ENCODE measurements at regions not wholly inside any gene's neighbourhood (a gene's known extent, or its start where the extent isn't known, plus 50 kb on each side); places are given as distances from the start of the nearest gene placed in this dataset.

- Histone ChIP-seq H3K9me3 (replicated peaks in 1 of 11) (peaks cover 0 to 28% (median 0%) of the 10 kb centered on the region in 11 experiments; a peak in 7 of 22 replicates), H3K4me1 (peaks cover 12 to 61% (median 45%) of the 10 kb centered on the region in 10 experiments), H3K27ac (peak overlapping the region in 1 of 11 experiments; percentile 91; a peak in 2 of 22 replicates), H4K20me1 (no peaks in the 10 kb centered on the region), H3K36me3 (no peaks in the 10 kb centered on the region), H3K9ac (no peak overlapping the region), H3K27me3 (peaks cover 0 to 47% (median 0%) of the 10 kb centered on the region in 11 experiments; a peak in 6 of 22 replicates), H3K4me2 (peak overlapping the region in 7 of 11 experiments; percentile 39 to 83 (median 55); a peak in 13 of 22 replicates), H3K4me3 (no peak overlapping the region)
- TF ChIP-seq Cebpa-rat (IDR thresholded peaks at IDR 0.05) = no peak
These were observed 350.0 kb downstream of the RND3 start for GRCh38 chr2:150137338-150138069.

GRCh38 chr2:150136893-150137292, 350.6 kb downstream of the RND3 start:
- Histone ChIP-seq H3K9me3 (replicated peaks in 1 of 11) (peaks cover 0 to 28% (median 0%) of the 10 kb centered on the region in 11 experiments; a peak in 7 of 22 replicates), H3K9ac (no peak overlapping the region), H3K36me3 (no peaks in the 10 kb centered on the region), H3K4me3 (no peak overlapping the region), H3K27ac (no peak overlapping the region; a peak in 1 of 22 replicates), H4K20me1 (no peaks in the 10 kb centered on the region), H3K27me3 (peaks cover 0 to 46% (median 0%) of the 10 kb centered on the region in 11 experiments; a peak in 6 of 22 replicates), H3K4me2 (peak overlapping the region in 1 of 11 experiments; percentile 83; a peak in 1 of 22 replicates), H3K4me1 (peaks cover 10 to 57% (median 40%) of the 10 kb centered on the region in 10 experiments)
- TF ChIP-seq Cebpa-rat (IDR thresholded peaks at IDR 0.05) = no peak

- peaks cover 0 to 46% (median 0%) of the 10 kb centered on the region in 11 experiments; a peak in 6 of 22 replicates for H3K27me3 ChIP-seq
- H3K9me3 ChIP-seq (replicated peaks in 1 of 11) = peaks cover 0 to 28% (median 0%) of the 10 kb centered on the region in 11 experiments; a peak in 7 of 22 replicates
- H4K20me1 ChIP-seq = no peaks in the 10 kb centered on the region
- no peak overlapping the region for H3K27ac ChIP-seq
- peaks cover 5 to 52% (median 35%) of the 10 kb centered on the region in 10 experiments for H3K4me1 ChIP-seq
- H3K9ac ChIP-seq = no peak overlapping the region
- no peak for TF ChIP-seq Cebpa-rat (IDR thresholded peaks at IDR 0.05)
- H3K4me2 ChIP-seq = 0 out of 22 replicates have a peak overlapping the region, but pooled peaks of 1 of the 11 experiments have one; percentile 5
- H3K36me3 ChIP-seq = no peaks in the 10 kb centered on the region
- H3K4me3 ChIP-seq = no peak overlapping the region
These were observed 351.1 kb downstream of the RND3 start for GRCh38 chr2:150136401-150136800.

- peaks cover 0 to 42% (median 25%) of the 10 kb centered on the region in 10 experiments; a peak in 15 of 20 replicates for H3K4me1 ChIP-seq
- no peak overlapping the region for H3K9ac ChIP-seq
- H3K4me3 ChIP-seq = no peak overlapping the region
- no peak for TF ChIP-seq Cebpa-rat (IDR thresholded peaks at IDR 0.05)
- H3K27me3 ChIP-seq = peaks cover 0 to 36% (median 0%) of the 10 kb centered on the region in 11 experiments; a peak in 6 of 22 replicates
- H4K20me1 ChIP-seq = no peaks in the 10 kb centered on the region
- H3K9me3 ChIP-seq (replicated peaks in 1 of 11) = peaks cover 0 to 28% (median 0%) of the 10 kb centered on the region in 11 experiments; a peak in 7 of 22 replicates
- H3K36me3 ChIP-seq = no peaks in the 10 kb centered on the region
- H3K4me2 ChIP-seq = 0 out of 22 replicates have a peak overlapping the region, but pooled peaks of 1 of the 11 experiments have one; percentile 5
- H3K27ac ChIP-seq = no peak overlapping the region
These were observed 352.1 kb downstream of the RND3 start for GRCh38 chr2:150135223-150135883.

- no peak overlapping the region for H3K9ac ChIP-seq
- no peaks in the 10 kb centered on the region for H3K36me3 ChIP-seq
- H3K4me2 ChIP-seq = no peak overlapping the region
- no peak for TF ChIP-seq Cebpa-rat (IDR thresholded peaks at IDR 0.05)
- no peak overlapping the region for H3K4me3 ChIP-seq
- H3K9me3 ChIP-seq (replicated peaks in 1 of 11) = peaks cover 0 to 31% (median 3%) of the 10 kb centered on the region in 11 experiments; a peak in 16 of 22 replicates
- peaks cover 0 to 26% (median 0%) of the 10 kb centered on the region in 11 experiments; a peak in 5 of 22 replicates for H3K27me3 ChIP-seq
- H3K27ac ChIP-seq = no peak overlapping the region
- no peaks in the 10 kb centered on the region for H4K20me1 ChIP-seq
- peaks cover 0 to 32% (median 16%) of the 10 kb centered on the region in 10 experiments; a peak in 13 of 20 replicates for H3K4me1 ChIP-seq
These were observed 353.1 kb downstream of the RND3 start for GRCh38 chr2:150134223-150134857.

GRCh38 chr2:150133623-150134022, 353.8 kb downstream of the RND3 start:
- Histone ChIP-seq H3K27me3 (peaks cover 0 to 19% (median 0%) of the 10 kb centered on the region in 11 experiments; a peak in 5 of 22 replicates), H3K4me1 (peaks cover 0 to 25% (median 11%) of the 10 kb centered on the region in 10 experiments; a peak in 13 of 20 replicates), H3K4me2 (peak overlapping the region in 1 of 11 experiments; percentile 15; a peak in 1 of 22 replicates), H3K36me3 (no peaks in the 10 kb centered on the region; a peak in 1 of 22 replicates), H3K9ac (no peak overlapping the region), H3K4me3 (no peak overlapping the region), H4K20me1 (no peaks in the 10 kb centered on the region), H3K27ac (no peak overlapping the region), H3K9me3 (replicated peaks in 1 of 11) (peaks cover 7 to 38% (median 10%) of the 10 kb centered on the region in 11 experiments; a peak in 21 of 22 replicates)
- TF ChIP-seq Cebpa-rat (IDR thresholded peaks at IDR 0.05) = no peak

- H3K9ac ChIP-seq = no peak overlapping the region
- no peak overlapping the region for H3K27ac ChIP-seq
- no peak overlapping the region for H3K4me3 ChIP-seq
- 0 out of 22 replicates have a peak, but pooled peaks cover 0 to 4% (median 0%) of the 10 kb centered on the region in 11 experiments for H3K27me3 ChIP-seq
- H3K4me2 ChIP-seq = no peak overlapping the region
- no peaks in the 10 kb centered on the region; a peak in 1 of 22 replicates for H3K36me3 ChIP-seq
- H3K9me3 ChIP-seq (replicated peaks in 1 of 11) = peaks cover 12 to 24% (median 16%) of the 10 kb centered on the region in 11 experiments; a peak in 21 of 22 replicates
- peaks cover 6 to 26% (median 16%) of the 10 kb centered on the region in 10 experiments; a peak in 16 of 20 replicates for H3K4me1 ChIP-seq
- TF ChIP-seq Cebpa-rat (IDR thresholded peaks at IDR 0.05) = no peak
- H4K20me1 ChIP-seq = no peaks in the 10 kb centered on the region
These were observed 357.4 kb downstream of the RND3 start for GRCh38 chr2:150129921-150130575.

- no peak overlapping the region for H3K4me3 ChIP-seq
- TF ChIP-seq Cebpa-rat (IDR thresholded peaks at IDR 0.05) = no peak
- no peaks in the 10 kb centered on the region for H4K20me1 ChIP-seq
- H3K4me1 ChIP-seq = peaks cover 6 to 19% (median 15%) of the 10 kb centered on the region in 10 experiments; a peak in 16 of 20 replicates
- no peak overlapping the region for H3K4me2 ChIP-seq
- no peak overlapping the region for H3K9ac ChIP-seq
- no peak overlapping the region for H3K27ac ChIP-seq
- H3K9me3 ChIP-seq (replicated peaks in 1 of 11) = peaks cover 12 to 23% (median 16%) of the 10 kb centered on the region in 11 experiments; a peak in 21 of 22 replicates
- H3K36me3 ChIP-seq = no peaks in the 10 kb centered on the region; a peak in 1 of 22 replicates
- 0 out of 22 replicates have a peak, but pooled peaks cover 0 to 4% (median 0%) of the 10 kb centered on the region in 11 experiments for H3K27me3 ChIP-seq
These were observed 359.5 kb downstream of the RND3 start for GRCh38 chr2:150127995-150128394.
